ENCODE measurements at regions not wholly inside any gene's neighbourhood (a gene's known extent, or its start where the extent isn't known, plus 50 kb on each side); places are given as distances from the start of the nearest gene placed in this dataset.

GRCh38 chr9:22815246-22815645 is 368.6 kb downstream of the DMRTA1 start:
- no peak for TF ChIP-seq POLR2A (IDR thresholded peaks at IDR 0.05)
- TF ChIP-seq, protein P1, sequence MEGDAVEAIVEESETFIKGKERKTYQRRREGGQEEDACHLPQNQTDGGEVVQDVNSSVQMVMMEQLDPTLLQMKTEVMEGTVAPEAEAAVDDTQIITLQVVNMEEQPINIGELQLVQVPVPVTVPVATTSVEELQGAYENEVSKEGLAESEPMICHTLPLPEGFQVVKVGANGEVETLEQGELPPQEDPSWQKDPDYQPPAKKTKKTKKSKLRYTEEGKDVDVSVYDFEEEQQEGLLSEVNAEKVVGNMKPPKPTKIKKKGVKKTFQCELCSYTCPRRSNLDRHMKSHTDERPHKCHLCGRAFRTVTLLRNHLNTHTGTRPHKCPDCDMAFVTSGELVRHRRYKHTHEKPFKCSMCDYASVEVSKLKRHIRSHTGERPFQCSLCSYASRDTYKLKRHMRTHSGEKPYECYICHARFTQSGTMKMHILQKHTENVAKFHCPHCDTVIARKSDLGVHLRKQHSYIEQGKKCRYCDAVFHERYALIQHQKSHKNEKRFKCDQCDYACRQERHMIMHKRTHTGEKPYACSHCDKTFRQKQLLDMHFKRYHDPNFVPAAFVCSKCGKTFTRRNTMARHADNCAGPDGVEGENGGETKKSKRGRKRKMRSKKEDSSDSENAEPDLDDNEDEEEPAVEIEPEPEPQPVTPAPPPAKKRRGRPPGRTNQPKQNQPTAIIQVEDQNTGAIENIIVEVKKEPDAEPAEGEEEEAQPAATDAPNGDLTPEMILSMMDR (IDR thresholded peaks at IDR 0.05 in 4 of 5, conservative IDR thresholded peaks at IDR 0.05 in 1 of 5) = no peak

Data from gastrocnemius medialis (tissue), 4 donors.